ENCODE measurements at regions not wholly inside any gene's neighbourhood (a gene's known extent, or its start where the extent isn't known, plus 50 kb on each side); places are given as distances from the start of the nearest gene placed in this dataset.

- no peak for TF ChIP-seq CTCF (IDR thresholded peaks at IDR 0.05; ENCODE audit: insufficient read depth, low read depth, low read length)
- no peak overlapping the region for H3K4me3 ChIP-seq (ENCODE audit: low read depth, low read length)
- no peak for DNase-seq (ENCODE audit: low read depth)
- POLR2A ChIA-PET = no interaction called here
- H3K36me3 ChIP-seq (ENCODE audit: control insufficient read depth, insufficient read depth, low read length) = no peaks in the 10 kb centered on the region
- no peaks in the 10 kb centered on the region for H3K27me3 ChIP-seq (ENCODE audit: control insufficient read depth, insufficient read depth, low read length)
- CTCF ChIA-PET = no interaction called here
Measured at GRCh38 chr5:88613051-88613450, 269.9 kb downstream of the MEF2C start.

- Histone ChIP-seq H3K27me3 (ENCODE audit: control insufficient read depth, insufficient read depth, low read length) (no peaks in the 10 kb centered on the region), H3K36me3 (ENCODE audit: control insufficient read depth, insufficient read depth, low read length) (no peaks in the 10 kb centered on the region), H3K4me3 (ENCODE audit: low read depth, low read length) (no peak overlapping the region)
- no peak for DNase-seq (ENCODE audit: low read depth)
- no peak for TF ChIP-seq CTCF (IDR thresholded peaks at IDR 0.05; ENCODE audit: insufficient read depth, low read depth, low read length)
- CTCF ChIA-PET = no interaction called here
- POLR2A ChIA-PET = no interaction called here
Measured at GRCh38 chr5:88610586-88610985, 272.4 kb downstream of the MEF2C start.

GRCh38 chr5:88607492-88607891 is 275.5 kb downstream of the MEF2C start:
- H3K27me3 ChIP-seq (ENCODE audit: control insufficient read depth, insufficient read depth, low read length) = no peaks in the 10 kb centered on the region
- no peaks in the 10 kb centered on the region for H3K36me3 ChIP-seq (ENCODE audit: control insufficient read depth, insufficient read depth, low read length)
- POLR2A ChIA-PET = no interaction called here
- CTCF ChIA-PET = no interaction called here
- no peak overlapping the region for H3K4me3 ChIP-seq (ENCODE audit: low read depth, low read length)
- no peak for DNase-seq (ENCODE audit: low read depth)
- TF ChIP-seq CTCF (IDR thresholded peaks at IDR 0.05; ENCODE audit: insufficient read depth, low read depth, low read length) = no peak

GRCh38 chr5:88606626-88607025 is 276.4 kb downstream of the MEF2C start:
- Histone ChIP-seq H3K4me3 (ENCODE audit: low read depth, low read length) (no peak overlapping the region), H3K36me3 (ENCODE audit: control insufficient read depth, insufficient read depth, low read length) (no peaks in the 10 kb centered on the region), H3K27me3 (ENCODE audit: control insufficient read depth, insufficient read depth, low read length) (no peaks in the 10 kb centered on the region)
- TF ChIP-seq CTCF (IDR thresholded peaks at IDR 0.05; ENCODE audit: insufficient read depth, low read depth, low read length) = no peak
- ChIA-PET POLR2A (no interaction called here), CTCF (no interaction called here)
- no peak for DNase-seq (ENCODE audit: low read depth)

- Histone ChIP-seq H3K36me3 (ENCODE audit: control insufficient read depth, insufficient read depth, low read length) (no peaks in the 10 kb centered on the region), H3K4me3 (ENCODE audit: low read depth, low read length) (no peak overlapping the region), H3K27me3 (ENCODE audit: control insufficient read depth, insufficient read depth, low read length) (no peaks in the 10 kb centered on the region)
- ChIA-PET POLR2A (no interaction called here), CTCF (no interaction called here)
- DNase-seq (ENCODE audit: low read depth) = no peak
- TF ChIP-seq CTCF (IDR thresholded peaks at IDR 0.05; ENCODE audit: insufficient read depth, low read depth, low read length) = no peak
Measured at GRCh38 chr5:88606173-88606572, 276.8 kb downstream of the MEF2C start.
